CD4-positive, alpha-beta memory T cell (primary cell): ENCODE measurements at regions not wholly inside any gene's neighbourhood (a gene's known extent, or its start where the extent isn't known, plus 50 kb on each side); places are given as distances from the start of the nearest gene placed in this dataset.
"Not testable (repeated sequence)": the region's sequence is repeated elsewhere in the genome, so short reads cannot be mapped to it uniquely, and the experiment has no call there.

Experiments
- CTCF ChIA-PET: fragments of 350-600 bp; sonication (Branson Sonifier 250); formaldehyde crosslinking; loops from one replicate; lab custom pipeline; 2021; ENCODE audit warnings: inconsistent platforms; ENCODE audit not compliant: partially characterized antibody; lab: Charles Lee
- POLR2A ChIA-PET: fragments of 350-600 bp; sonication (Branson Sonifier 250); formaldehyde crosslinking; loops from one replicate; lab custom pipeline; 2021; ENCODE audit not compliant: partially characterized antibody; lab: Charles Lee
- DNase-seq, 5 donors: peaks; one replicate each; pipeline versions ENCODE4 v3.0.0 to v3.0.0-alpha.2; 2020 to 2022; ENCODE audit warnings: mixed read lengths in 1 of 5
- H3K27ac ChIP-seq: one replicate; pipeline ENCODE4 v1.7.0; 2013; ENCODE audit warnings: low read depth, low read length
- H3K27me3 ChIP-seq: 2 replicates; pipeline ENCODE4 v1.7.0; 2013; ENCODE audit warnings: mild to moderate bottlenecking, low read length, moderate library complexity; ENCODE audit not compliant: insufficient read depth
- H3K36me3 ChIP-seq: 2 replicates; pipeline ENCODE4 v1.7.0; 2013; ENCODE audit warnings: mild to moderate bottlenecking, low read length, moderate library complexity; ENCODE audit not compliant: insufficient read depth
- H3K4me1 ChIP-seq: 2 replicates; pipeline ENCODE4 v1.7.0; 2013; ENCODE audit warnings: mild to moderate bottlenecking, low read length, moderate library complexity; ENCODE audit not compliant: insufficient read depth
- H3K4me3 ChIP-seq, 2 donors: one replicate each; pipeline ENCODE4 v1.7.0; 2013; ENCODE audit warnings: low read length in 2 of 2, mild to moderate bottlenecking in 1 of 2
- H3K9me3 ChIP-seq, 2 donors: one replicate each; pipeline ENCODE4 v1.7.0; 2013; ENCODE audit warnings: low read length in 2 of 2, control low read depth in 1 of 2; ENCODE audit not compliant: control insufficient read depth in 1 of 2
- H3K27ac Mint-ChIP-seq, 7 donors: one replicate each; pipeline ENCODE4 v1.8.0; 2020 to 2021; ENCODE audit warnings: mixed read lengths in 7 of 7, mild to moderate bottlenecking in 6 of 7, inconsistent platforms in 3 of 7, moderate library complexity in 3 of 7
- H3K27me3 Mint-ChIP-seq, 2 donors: one replicate each; pipeline ENCODE4 v1.8.0; 2020 to 2021; ENCODE audit warnings: mixed read lengths in 2 of 2
- H3K36me3 Mint-ChIP-seq, 2 donors: one replicate each; pipeline ENCODE4 v1.8.0; 2020 to 2021; ENCODE audit warnings: mixed read lengths in 2 of 2, inconsistent platforms in 1 of 2, mild to moderate bottlenecking in 1 of 2
- H3K4me1 Mint-ChIP-seq, 4 donors: one replicate each; pipeline ENCODE4 v1.8.0; 2020 to 2021; ENCODE audit warnings: mixed read lengths in 4 of 4, mild to moderate bottlenecking in 1 of 4
- H3K4me3 Mint-ChIP-seq, 8 donors: one replicate each; pipeline ENCODE4 v1.8.0; 2020 to 2021; ENCODE audit warnings: mixed read lengths in 8 of 8, mild to moderate bottlenecking in 7 of 8, moderate library complexity in 6 of 8, inconsistent platforms in 3 of 8
- H3K9me3 Mint-ChIP-seq, 8 donors: one replicate each; pipeline ENCODE4 v1.8.0; 2020 to 2021; ENCODE audit warnings: mixed read lengths in 8 of 8, mild to moderate bottlenecking in 5 of 8, inconsistent platforms in 3 of 8, moderate library complexity in 1 of 8
- intact Hi-C: fragments of 100-400 bp; cut with micrococcal nuclease; formaldehyde crosslinking; loops from one replicate; pipeline ENCODE4 v1.15.1; 2023

DNA sequence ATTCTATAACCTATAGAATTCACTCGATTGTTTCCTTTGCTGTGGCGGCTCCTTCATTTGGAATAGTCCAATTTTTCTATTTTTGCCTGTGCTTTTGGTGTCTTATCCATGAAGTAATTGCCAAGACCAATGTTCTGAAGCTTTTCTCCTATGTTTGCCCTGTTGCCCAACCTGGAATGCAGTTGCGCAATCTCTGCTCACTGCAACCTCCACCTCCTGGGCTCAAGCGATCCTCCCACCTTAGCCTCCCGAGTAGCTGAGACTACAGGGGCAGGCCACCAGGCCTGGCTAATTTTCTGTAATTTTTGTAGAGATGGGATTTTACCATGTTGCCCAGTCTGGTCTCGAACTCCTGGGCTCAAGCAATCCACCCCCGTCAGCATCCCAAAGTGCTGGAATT is 163.5 kb downstream of the OR2B2 start:
- no peak for DNase-seq
- Mint-ChIP-seq H3K4me1 (peaks cover 2 to 13% (median 4%) of the 10 kb centered on the region in 4 donors), H3K4me3 (no peak overlapping the region), H3K27me3 (peaks cover 5 to 15% of the 10 kb centered on the region in 2 donors), H3K9me3 (peaks cover 0 to 12% (median 0%) of the 10 kb centered on the region in 8 donors), H3K27ac (no peak overlapping the region), H3K36me3 (peaks cover 0 to 8% of the 10 kb centered on the region in 2 donors)
- Histone ChIP-seq H3K27me3 (no peaks in the 10 kb centered on the region), H3K27ac (no peak overlapping the region), H3K9me3 (no peaks in the 10 kb centered on the region), H3K4me1 (no peaks in the 10 kb centered on the region), H3K4me3 (no peak overlapping the region), H3K36me3 (no peaks in the 10 kb centered on the region)
- intact Hi-C loops = no loop called here
- ChIA-PET CTCF (no interaction called here), POLR2A (no interaction called here)

DNA sequence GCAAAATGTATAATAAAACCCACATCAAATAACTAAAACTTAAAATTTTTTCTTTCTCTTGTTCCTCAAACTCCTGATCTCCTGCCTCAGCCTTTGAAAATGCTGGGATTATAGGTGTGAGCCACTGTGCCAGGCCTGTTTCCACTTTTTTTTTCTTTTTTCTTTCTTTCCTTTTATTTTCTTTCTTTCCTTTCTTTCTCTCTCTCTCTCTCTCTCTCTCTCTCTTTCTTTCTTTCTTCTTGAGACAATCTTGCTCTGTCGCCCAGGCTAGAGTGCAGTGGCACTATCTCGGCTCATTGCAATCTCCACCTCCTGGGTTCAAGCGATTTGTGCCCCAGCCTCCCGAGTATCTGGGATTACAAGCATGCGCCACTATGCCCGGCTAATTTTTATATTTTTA is 164.6 kb downstream of the OR2B2 start:
- Mint-ChIP-seq H3K4me3 (no peak overlapping the region), H3K9me3 (peaks cover 0 to 5% (median 0%) of the 10 kb centered on the region in 8 donors), H3K27me3 (peaks cover 13 to 14% of the 10 kb centered on the region in 2 donors), H3K36me3 (peaks cover 0 to 2% of the 10 kb centered on the region in 2 donors), H3K27ac (peak overlapping the region in 1 of 7 donors; percentile 31), H3K4me1 (peaks cover 0 to 5% (median 3%) of the 10 kb centered on the region in 4 donors)
- no peaks in the 10 kb centered on the region for H3K9me3 ChIP-seq
- ChIA-PET POLR2A (no interaction called here), CTCF (no interaction called here)
- no peaks in the 10 kb centered on the region for H3K36me3 ChIP-seq
- no peak overlapping the region for H3K27ac ChIP-seq
- H3K4me3 ChIP-seq = no peak overlapping the region
- no peaks in the 10 kb centered on the region for H3K4me1 ChIP-seq
- H3K27me3 ChIP-seq = no peaks in the 10 kb centered on the region
- intact Hi-C loops = no loop called here
- DNase-seq = no peak

GRCh38 chr6:27746860-27747259 is 165.3 kb downstream of the OR2B2 start:
- DNase-seq, H3K9me3 Mint-ChIP-seq, intact Hi-C loops, CTCF ChIA-PET, POLR2A ChIA-PET, H3K36me3 ChIP-seq, H3K27ac Mint-ChIP-seq, H3K27me3 ChIP-seq, H3K27ac ChIP-seq, H3K4me3 ChIP-seq, H3K4me1 ChIP-seq, H3K9me3 ChIP-seq, H3K36me3 Mint-ChIP-seq, H3K4me3 Mint-ChIP-seq, H3K4me1 Mint-ChIP-seq: not testable (repeated sequence)
- H3K27me3 Mint-ChIP-seq = peaks cover 14 to 15% of the 10 kb centered on the region in 2 donors

DNA sequence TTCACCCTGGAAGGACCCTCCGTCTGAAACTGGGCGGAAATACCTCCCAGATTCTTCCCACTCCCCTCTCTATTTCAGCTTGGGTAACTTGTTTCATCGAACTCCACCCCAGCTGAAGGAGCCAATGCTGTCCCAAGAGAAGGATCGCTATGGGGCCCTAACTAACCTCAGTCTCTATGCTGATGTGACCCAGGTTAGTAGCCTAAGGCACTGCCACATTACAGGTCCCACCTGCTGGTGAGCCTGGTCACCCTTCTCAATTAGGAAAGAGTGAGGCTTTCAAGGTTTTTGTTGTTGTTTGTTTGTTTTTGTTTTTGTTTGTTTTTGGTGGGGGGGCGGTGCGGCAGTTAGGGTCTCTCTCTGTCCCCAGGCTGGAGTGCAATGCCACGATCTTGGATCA is 168.4 kb downstream of the OR2B2 start:
- Mint-ChIP-seq H3K4me3 (peak overlapping the region in 1 of 8 donors; percentile 44), H3K27ac (no peak overlapping the region), H3K4me1 (no peaks in the 10 kb centered on the region), H3K36me3 (no peaks in the 10 kb centered on the region), H3K27me3 (peaks cover 17 to 19% of the 10 kb centered on the region in 2 donors), H3K9me3 (peaks cover 0 to 2% (median 0%) of the 10 kb centered on the region in 8 donors)
- DNase-seq = no peak
- Histone ChIP-seq H3K27me3 (no peaks in the 10 kb centered on the region), H3K4me3 (no peak overlapping the region), H3K4me1 (no peaks in the 10 kb centered on the region), H3K9me3 (no peaks in the 10 kb centered on the region), H3K36me3 (no peaks in the 10 kb centered on the region), H3K27ac (no peak overlapping the region)
- POLR2A ChIA-PET = no interaction called here
- CTCF ChIA-PET = interaction anchor here (7.5 kb wide), 1 partner anchor 10 kb away, joined by 47 read pairs; no protein-coding TSS in a partner anchor
- intact Hi-C loops = no loop called here

GRCh38 chr6:27742833-27743573 is 169.2 kb downstream of the OR2B2 start:
- H3K27me3 ChIP-seq = no peaks in the 10 kb centered on the region
- Mint-ChIP-seq H3K27ac (no peak overlapping the region), H3K36me3 (no peaks in the 10 kb centered on the region), H3K4me1 (peaks cover 0 to 5% (median under 1%) of the 10 kb centered on the region in 4 donors), H3K9me3 (peaks cover 0 to 2% (median 0%) of the 10 kb centered on the region in 8 donors), H3K4me3 (no peak overlapping the region), H3K27me3 (peaks cover 17 to 19% of the 10 kb centered on the region in 2 donors)
- H3K27ac ChIP-seq = no peak overlapping the region
- no peaks in the 10 kb centered on the region for H3K9me3 ChIP-seq
- intact Hi-C loops = no loop called here
- DNase-seq = no peak
- ChIA-PET POLR2A (no interaction called here), CTCF (interaction anchor here (7.5 kb wide), 1 partner anchor 10 kb away, joined by 47 read pairs; no protein-coding TSS in a partner anchor)
- H3K4me3 ChIP-seq = no peak overlapping the region
- no peaks in the 10 kb centered on the region for H3K36me3 ChIP-seq
- peaks cover 3% of the 10 kb centered on the region for H3K4me1 ChIP-seq

DNA sequence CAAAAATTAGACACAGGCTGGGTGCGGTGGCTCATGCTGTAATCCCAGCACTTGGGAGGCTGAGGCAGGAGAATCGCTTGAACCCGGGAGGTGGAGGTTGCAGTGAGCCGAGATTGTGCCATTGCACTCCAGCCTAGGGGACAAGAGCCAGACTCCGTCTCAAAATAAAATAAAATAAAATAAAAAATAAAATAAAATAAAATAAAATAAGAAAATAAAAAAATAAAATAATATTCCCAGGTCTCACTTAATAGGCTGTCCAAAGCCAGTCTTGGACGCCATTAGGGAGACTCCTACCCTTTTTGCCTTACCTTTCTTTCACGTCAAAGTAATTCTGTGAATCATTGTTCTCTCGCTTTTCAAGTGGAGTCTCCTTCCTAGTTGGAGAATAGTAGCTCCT is 172.3 kb downstream of the OR2B2 start:
- H3K27ac ChIP-seq, H3K36me3 Mint-ChIP-seq, H3K4me1 ChIP-seq, H3K9me3 ChIP-seq, H3K36me3 ChIP-seq, intact Hi-C loops, H3K27ac Mint-ChIP-seq, H3K27me3 ChIP-seq, H3K4me3 ChIP-seq, H3K4me1 Mint-ChIP-seq, DNase-seq, H3K9me3 Mint-ChIP-seq: not testable (repeated sequence)
- POLR2A ChIA-PET = interaction anchor here (2.2 to 2.3 kb wide), 2 partner anchors 12 to 98 kb away, joined by 6 to 12 read pairs; a partner anchor contains a TSS
- CTCF ChIA-PET = interaction anchor here (7.5 kb wide), 1 partner anchor 14 kb away, joined by 47 read pairs; no protein-coding TSS in a partner anchor
- peak overlapping the region in 1 of 8 donors; percentile 55 for H3K4me3 Mint-ChIP-seq
- peaks cover 15 to 24% of the 10 kb centered on the region in 2 donors for H3K27me3 Mint-ChIP-seq

GRCh38 chr6:27736686-27737085 is 175.5 kb downstream of the OR2B2 start:
- CTCF ChIA-PET = interaction anchor here (0.9 to 1.1 kb wide), 2 partner anchors 36 to 49 kb away, joined by 3 to 4 read pairs; no protein-coding TSS in a partner anchor
- POLR2A ChIA-PET = no interaction called here
- DNase-seq = no peak
- Histone ChIP-seq H3K4me1 (peaks cover 6% of the 10 kb centered on the region), H3K27me3 (no peaks in the 10 kb centered on the region), H3K4me3 (no peak overlapping the region), H3K36me3 (no peaks in the 10 kb centered on the region), H3K27ac (no peak overlapping the region), H3K9me3 (no peaks in the 10 kb centered on the region)
- no peak overlapping the region for H3K27ac Mint-ChIP-seq
- H3K4me1 Mint-ChIP-seq = peaks cover 0 to 9% (median 5%) of the 10 kb centered on the region in 4 donors
- no peaks in the 10 kb centered on the region for H3K36me3 Mint-ChIP-seq
- intact Hi-C loops = no loop called here
- H3K27me3 Mint-ChIP-seq = peaks cover 8 to 15% of the 10 kb centered on the region in 2 donors
- H3K9me3 Mint-ChIP-seq = peaks cover 0 to 3% (median 0%) of the 10 kb centered on the region in 8 donors
- peak overlapping the region in 2 of 8 donors; percentile 10 to 63 for H3K4me3 Mint-ChIP-seq
